NCI-H748 (cell line): ENCODE measurements at regions not wholly inside any gene's neighbourhood (a gene's known extent, or its start where the extent isn't known, plus 50 kb on each side); places are given as distances from the start of the nearest gene placed in this dataset.

Source experiments
- DNase-seq: peaks from one replicate; lab custom pipeline; 2025; ENCODE audit not compliant: unreplicated experiment; lab: John Stamatoyannopoulos, UW

GRCh38 chr9:89986190-89986589 is 381.4 kb downstream of the GADD45G start:
- DNase-seq, result no peak

GRCh38 chr9:89988458-89988857 is 383.6 kb downstream of the GADD45G start:
- DNase-seq, result no peak

- peak; percentile 15 for DNase-seq
Observed at GRCh38 chr9:89991204-89991790, 386.5 kb downstream of the GADD45G start.

GRCh38 chr9:89992326-89993198 is 387.8 kb downstream of the GADD45G start:
- DNase-seq, result no peak

- no peak for DNase-seq
Observed at GRCh38 chr9:89993678-89994630, 389.1 kb downstream of the GADD45G start.

GRCh38 chr9:89994988-89995613 is 390.3 kb downstream of the GADD45G start:
- peak; percentile 21 for DNase-seq

GRCh38 chr9:89996116-89996515 is 391.3 kb downstream of the GADD45G start:
- peak; percentile 27 for DNase-seq

- DNase-seq, result peak; percentile 28
Observed at GRCh38 chr9:89996773-89997172, 392.0 kb downstream of the GADD45G start.

GRCh38 chr9:89998633-89999032 is 393.8 kb downstream of the GADD45G start:
- no peak for DNase-seq

GRCh38 chr9:89999176-89999533 is 394.3 kb downstream of the GADD45G start:
- peak; percentile 19 for DNase-seq

- DNase-seq, result peak; percentile 92
Observed at GRCh38 chr9:89999534-90000370, 394.9 kb downstream of the GADD45G start.

GRCh38 chr9:90000925-90001324 is 396.1 kb downstream of the GADD45G start:
- no peak for DNase-seq

GRCh38 chr9:90001747-90002146 is 396.9 kb downstream of the GADD45G start:
- DNase-seq, result peak; percentile 67

- peak; percentile 87 for DNase-seq
Observed at GRCh38 chr9:90002397-90003271, 397.8 kb downstream of the GADD45G start.

GRCh38 chr9:90005388-90005787 is 400.6 kb downstream of the GADD45G start:
- DNase-seq, result no peak

GRCh38 chr9:90007516-90008440 is 403.0 kb downstream of the GADD45G start:
- DNase-seq, result no peak

GRCh38 chr9:90009447-90009846 is 404.6 kb downstream of the GADD45G start:
- DNase-seq, result no peak

- DNase-seq, result no peak
Observed at GRCh38 chr9:90010793-90011192, 406.0 kb downstream of the GADD45G start.
